AG20443 (cell line): ENCODE measurements at regions not wholly inside any gene's neighbourhood (a gene's known extent, or its start where the extent isn't known, plus 50 kb on each side); places are given as distances from the start of the nearest gene placed in this dataset.

Source experiments
- DNase-seq: peaks from one replicate; pipeline ENCODE4 v3.0.0; 2012; ENCODE audit warnings: low spot score, mixed read lengths

DNA sequence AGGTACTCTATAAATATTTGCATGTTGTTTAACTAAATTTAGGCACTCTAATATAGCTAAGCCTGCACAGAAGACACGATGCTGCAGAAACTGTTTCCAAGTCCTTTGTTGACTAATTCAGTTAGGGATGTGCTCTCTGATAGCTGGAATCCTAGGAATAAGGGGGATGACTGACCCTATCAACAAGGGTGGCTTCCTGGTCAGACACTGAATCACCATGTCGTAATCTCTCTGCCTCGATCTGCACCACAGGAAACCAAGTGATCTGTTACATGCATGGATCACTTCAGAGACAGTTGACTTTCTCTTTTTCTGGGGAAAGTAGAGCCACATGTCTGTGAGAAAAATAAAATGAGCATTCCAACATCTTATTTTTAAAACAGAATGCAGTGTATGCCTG is 169.1 kb downstream of the GUCY2F start:
- peak; percentile 8 for DNase-seq

DNA sequence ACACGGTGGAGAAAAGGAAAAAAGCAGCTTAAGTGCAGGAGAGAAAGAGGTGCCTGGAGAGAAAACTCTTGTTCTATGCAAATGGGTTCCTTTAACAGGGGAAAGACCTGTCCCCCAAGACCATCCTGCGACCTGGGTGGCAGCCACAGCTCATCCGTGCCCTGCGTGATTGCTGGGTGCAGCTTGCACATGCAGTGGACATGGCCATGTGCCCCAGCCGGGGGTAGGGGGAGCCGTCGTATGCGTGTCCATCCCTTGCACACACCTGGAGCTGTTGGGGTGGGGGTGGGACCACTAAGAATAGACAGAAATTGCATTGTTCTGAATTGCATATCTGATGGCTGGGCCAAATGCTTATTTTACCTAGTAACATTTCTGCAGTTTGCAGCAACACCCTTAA is 171.9 kb downstream of the GUCY2F start:
- DNase-seq, result no peak

DNA sequence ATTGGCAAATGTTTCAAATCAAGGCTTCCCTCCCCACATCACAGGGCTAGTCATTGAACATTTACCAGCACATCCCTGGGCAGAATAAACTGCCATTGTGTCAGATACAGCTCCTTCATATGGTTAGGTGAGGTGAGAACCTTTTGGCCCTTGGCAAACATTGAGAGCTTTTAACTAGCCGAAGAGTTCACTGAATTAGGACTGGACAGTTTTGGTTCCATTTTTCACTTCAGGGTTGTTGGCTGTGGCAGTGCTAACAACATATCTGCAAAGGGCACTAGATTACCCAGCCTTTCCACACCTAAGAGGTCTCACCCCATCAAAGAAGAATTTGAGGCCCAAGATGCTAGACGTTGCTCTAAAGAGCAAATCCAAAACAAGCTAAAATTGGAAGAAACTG is 180.7 kb downstream of the GUCY2F start:
- DNase-seq, result no peak

DNA sequence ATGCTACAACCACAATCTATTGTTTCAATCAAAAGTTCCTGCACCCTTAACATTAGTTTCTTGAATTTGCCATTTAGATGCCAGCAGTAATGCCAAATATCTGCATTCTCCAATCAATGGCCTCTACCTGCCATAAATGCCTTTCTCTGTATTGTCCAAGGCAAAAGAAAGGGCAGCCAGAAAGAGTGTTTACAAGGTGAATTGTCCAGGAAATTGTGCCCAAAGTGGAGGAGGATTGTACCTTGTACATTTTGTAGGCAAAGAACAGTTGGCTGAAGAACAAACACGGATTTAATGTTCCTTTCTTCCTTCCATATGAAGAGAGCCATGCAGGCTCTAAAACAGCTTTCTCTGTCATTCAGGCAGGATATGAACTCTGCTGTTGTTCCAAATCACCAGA is 181.5 kb downstream of the GUCY2F start:
- no peak for DNase-seq

DNA sequence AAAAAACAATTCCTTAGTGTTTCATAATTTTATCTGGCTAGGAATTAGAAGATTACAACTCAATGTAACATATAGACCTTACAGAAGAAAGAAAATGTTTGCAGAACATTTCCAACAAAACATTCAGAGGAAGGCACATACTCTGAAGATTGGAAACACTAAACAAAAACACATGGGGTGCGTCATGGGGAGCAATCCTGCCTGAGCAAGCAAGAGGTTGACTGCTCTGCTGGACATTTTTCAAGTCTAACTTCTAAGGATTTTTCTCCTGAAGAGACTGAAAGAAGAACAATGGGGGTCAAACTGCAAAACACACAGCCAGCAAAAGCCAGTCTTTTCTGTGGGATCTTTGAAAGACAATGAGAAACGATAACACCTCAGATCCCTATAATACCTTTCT is 182.8 kb downstream of the GUCY2F start:
- peak; percentile 8 for DNase-seq

DNA sequence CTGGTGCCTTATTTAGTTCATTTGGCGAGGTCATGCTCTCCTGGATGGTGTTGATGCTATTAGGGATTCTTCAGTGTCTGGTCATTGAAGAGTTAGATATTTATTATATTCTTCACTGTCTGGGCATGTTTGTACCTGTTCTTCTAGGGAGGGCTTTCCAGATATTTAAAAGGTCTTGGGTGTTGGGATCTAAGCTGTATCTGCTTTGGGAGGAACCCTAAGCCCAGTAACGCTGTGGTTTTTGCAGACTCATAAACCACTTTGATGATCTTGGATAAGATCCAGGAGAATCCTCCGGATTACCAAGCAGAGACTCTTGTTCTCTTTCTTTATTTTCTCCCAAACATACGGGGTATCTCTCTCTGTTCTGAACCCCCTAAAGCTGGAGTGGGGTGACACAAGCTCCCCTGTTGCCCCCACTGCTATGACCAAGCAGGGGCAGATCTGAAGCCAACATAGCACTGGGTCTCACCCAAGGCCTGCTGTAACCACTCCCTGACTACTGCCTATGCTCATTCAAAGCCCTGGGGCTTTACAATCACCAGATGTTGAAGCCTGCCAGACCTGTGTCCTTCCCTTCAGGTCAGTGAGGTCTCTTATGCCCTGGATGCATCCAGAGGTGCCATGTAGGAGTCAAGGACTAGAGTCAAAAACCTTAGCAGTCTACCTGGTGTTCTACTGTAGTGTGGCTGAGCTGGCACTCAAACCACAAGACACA is 187.6 kb downstream of the GUCY2F start:
- no peak for DNase-seq

- DNase-seq, result no peak
Observed at GRCh38 chrX:109283870-109284269, 198.0 kb downstream of the GUCY2F start.

GRCh38 chrX:109281483-109282275 is 200.2 kb downstream of the GUCY2F start:
- no peak for DNase-seq

- DNase-seq, result no peak
Observed at GRCh38 chrX:109274806-109275205, 207.1 kb downstream of the GUCY2F start.

GRCh38 chrX:109270580-109271484 is 211.1 kb downstream of the GUCY2F start:
- no peak for DNase-seq

GRCh38 chrX:109268340-109268739 is 213.5 kb downstream of the GUCY2F start:
- no peak for DNase-seq

- no peak for DNase-seq
Observed at GRCh38 chrX:109266034-109266433, 215.9 kb downstream of the GUCY2F start.

DNA sequence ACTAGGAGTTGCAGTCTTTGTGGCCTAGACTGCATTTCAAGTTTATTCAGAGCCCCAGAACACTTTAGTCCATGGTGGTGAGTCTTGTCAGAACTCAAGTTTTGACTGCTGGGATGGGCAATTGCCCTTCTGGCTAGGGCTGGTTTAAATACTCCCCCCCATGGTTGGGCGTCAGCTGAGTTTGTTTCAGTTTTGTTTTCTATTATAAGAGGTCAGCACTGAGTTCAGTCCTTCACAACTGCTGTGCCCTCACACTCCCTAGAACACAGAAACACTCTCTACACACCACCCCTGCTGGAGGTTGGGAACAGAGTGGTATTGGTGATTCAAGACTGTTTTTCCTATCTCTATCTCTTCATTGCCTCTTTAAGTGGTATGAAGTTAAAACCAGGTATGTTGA is 217.0 kb downstream of the GUCY2F start:
- no peak for DNase-seq

GRCh38 chrX:109261279-109261678 is 220.6 kb downstream of the GUCY2F start:
- DNase-seq, result no peak

GRCh38 chrX:109252789-109253188 is 229.1 kb downstream of the GUCY2F start:
- DNase-seq, result no peak

DNA sequence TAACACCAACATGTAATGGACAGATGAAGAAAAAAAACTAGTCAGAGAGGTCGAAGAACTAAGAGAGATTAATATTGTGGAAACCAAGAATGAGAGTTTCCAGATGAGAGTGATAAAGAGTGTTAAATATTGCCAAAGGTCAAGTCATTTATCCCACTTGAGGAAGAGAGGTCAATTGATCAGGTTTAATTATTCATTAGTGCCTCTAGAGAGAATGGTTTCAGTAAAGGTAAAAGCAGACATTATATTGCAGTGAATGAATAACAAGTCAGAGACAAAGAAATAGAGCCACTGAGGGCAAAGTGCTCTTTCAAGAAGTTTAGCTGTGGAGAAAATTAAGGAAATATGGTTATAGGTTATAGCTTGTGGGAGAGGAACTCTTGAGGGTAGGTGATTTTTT is 263.1 kb downstream of the GUCY2F start:
- DNase-seq, result no peak

- peak; percentile 14 for DNase-seq
Observed at GRCh38 chrX:109199726-109200125, 282.2 kb downstream of the GUCY2F start.

DNA sequence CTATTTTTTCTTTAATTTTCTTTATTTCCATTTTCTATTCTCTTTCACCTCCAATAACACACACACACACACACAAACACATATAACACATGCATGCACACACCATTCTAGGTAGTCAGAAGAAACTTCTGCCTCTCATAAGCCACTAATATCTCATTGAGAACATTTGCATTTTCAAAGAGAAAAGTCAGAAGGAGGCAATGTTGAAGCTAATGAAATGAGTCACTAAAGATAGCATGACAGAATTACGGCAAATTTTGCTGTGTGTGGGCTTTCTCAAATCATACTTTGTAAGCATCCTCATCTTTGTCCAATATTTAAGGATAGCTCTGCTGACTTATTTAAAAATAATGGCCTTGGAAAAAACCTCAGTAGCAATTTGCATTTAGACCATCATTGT is 291.3 kb downstream of the GUCY2F start:
- no peak for DNase-seq

DNA sequence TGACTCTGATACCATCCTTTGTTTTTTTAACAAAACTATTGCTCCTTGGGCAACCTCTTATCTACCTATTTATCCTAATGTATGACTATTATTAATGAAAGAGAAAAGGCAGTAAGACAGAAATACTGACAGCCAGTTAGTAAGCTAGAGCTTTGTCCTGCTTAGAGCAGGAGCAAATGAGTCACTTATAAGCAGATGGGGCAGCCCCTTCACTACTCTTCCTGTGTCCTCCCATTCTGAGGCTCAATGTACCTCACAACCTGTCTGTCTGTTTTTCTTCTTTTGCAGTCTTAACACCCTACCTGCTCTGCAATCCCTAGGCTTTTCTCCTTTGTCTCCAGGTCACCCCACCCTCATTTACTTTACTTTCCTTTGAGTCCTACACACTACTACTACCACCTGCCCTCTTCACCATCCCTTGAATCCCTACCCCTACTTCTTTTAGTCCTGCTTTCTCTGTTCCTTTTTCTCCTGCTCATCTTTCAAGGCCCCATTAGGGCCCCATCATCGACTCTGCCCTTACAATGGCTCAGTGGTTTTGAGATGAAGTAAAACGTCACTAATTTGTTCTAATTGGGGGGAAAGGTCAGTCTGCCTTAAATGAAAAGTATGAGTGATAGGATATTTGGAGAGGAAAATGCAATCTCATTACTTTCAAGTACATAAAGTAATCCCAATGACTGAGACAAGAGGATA is 294.3 kb downstream of the GUCY2F start:
- DNase-seq, result no peak

DNA sequence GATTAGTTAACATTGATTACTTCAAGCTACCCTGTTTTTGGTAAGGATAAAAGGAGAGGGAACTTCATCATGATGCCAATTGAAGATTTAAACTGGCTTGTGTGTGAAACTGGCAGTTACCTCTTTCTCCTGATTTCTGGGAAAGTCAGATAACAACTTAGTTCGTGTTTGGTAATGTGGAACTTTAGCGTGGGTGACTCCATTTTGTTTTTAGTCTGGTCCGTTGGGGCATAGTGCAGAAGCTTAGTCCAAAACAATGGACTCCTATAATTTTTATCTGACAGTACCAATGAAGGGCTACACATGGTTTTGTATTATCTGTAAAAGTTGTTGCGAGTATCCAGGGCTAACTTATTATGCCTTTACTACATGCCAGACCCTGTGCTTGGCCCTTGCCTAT is 294.9 kb downstream of the GUCY2F start:
- DNase-seq, result no peak

GRCh38 chrX:109184506-109185139 is 297.3 kb downstream of the GUCY2F start:
- no peak for DNase-seq
